Fibroblast of lung (primary cell): ENCODE measurements at regions not wholly inside any gene's neighbourhood (a gene's known extent, or its start where the extent isn't known, plus 50 kb on each side); places are given as distances from the start of the nearest gene placed in this dataset.

ENCODE experiments used
- CTCF ChIP-seq, 2 donors: IDR thresholded peaks in 1 of 2; conservative IDR thresholded peaks in 1 of 2; 1 replicate in 1 of 2; 2 replicates in 1 of 2; pipeline ENCODE4 v1.5.1; 2011 to 2012; ENCODE audit warnings: low read length in 2 of 2, control low read depth in 1 of 2, inconsistent platforms in 1 of 2, low read depth in 1 of 2, mild to moderate bottlenecking in 1 of 2
- EZH2 ChIP-seq: IDR thresholded peaks from 2 replicates; pipeline ENCODE4 v1.5.1; 2012; ENCODE audit warnings: low read length, control low read depth, mild to moderate bottlenecking; ENCODE audit errors: missing control alignments

GRCh38 chr4:3343358-3343757, 50.5 kb downstream of the RGS12 start:
- TF ChIP-seq CTCF (conservative IDR thresholded peaks at IDR 0.05 in 1 of 2, IDR thresholded peaks at IDR 0.05 in 1 of 2; ENCODE audit: low read depth in 1 of 2, low read length in 2 of 2): no peak
- no peak for TF ChIP-seq EZH2
